ENCODE measurements at regions not wholly inside any gene's neighbourhood (a gene's known extent, or its start where the extent isn't known, plus 50 kb on each side); places are given as distances from the start of the nearest gene placed in this dataset.

GRCh38 chr7:113636727-113637421, 281.9 kb downstream of the PPP1R3A start:
- H3K23ac ChIP-seq (ENCODE audit: low read depth, low read length, poor library complexity): no peak overlapping the region
- no peak overlapping the region for H3K4me2 ChIP-seq (ENCODE audit: insufficient read depth, low read length, poor library complexity, severe bottlenecking)
- H3K79me1 ChIP-seq (ENCODE audit: low read depth, low read length): no peaks in the 10 kb centered on the region
- H3K9me3 ChIP-seq (replicated peaks in 1 of 2; ENCODE audit: control insufficient read depth in 2 of 2, insufficient read depth in 1 of 2, low read depth in 1 of 2, low read length in 2 of 2): no peaks in the 10 kb centered on the region
- no peak overlapping the region for H3K9ac ChIP-seq (ENCODE audit: low read depth, low read length, poor library complexity)
- no peak overlapping the region for H3K4me3 ChIP-seq (ENCODE audit: low read length in 2 of 2)
- H2BK15ac ChIP-seq (ENCODE audit: low read length): no peak overlapping the region
- H2BK120ac ChIP-seq (ENCODE audit: low read depth, low read length): no peak overlapping the region
- H3K4me1 ChIP-seq (ENCODE audit: control insufficient read depth in 2 of 2, insufficient read depth in 1 of 2, low read depth in 1 of 2, low read length in 2 of 2): no peaks in the 10 kb centered on the region
- no peak overlapping the region for H3K18ac ChIP-seq (ENCODE audit: low read length)
- WGBS, 2 donors (ENCODE audit: extremely low coverage in 2 of 2, insufficient read length in 2 of 2, insufficient replicate concordance in 1 of 2): no CpG with 5 or more reads among the region's 5 CpGs
- H2AFZ ChIP-seq (ENCODE audit: low read length): no peak overlapping the region
- H2AK5ac ChIP-seq (ENCODE audit: low read depth, low read length): no peak overlapping the region
- no peak overlapping the region for H4K8ac ChIP-seq (ENCODE audit: low read depth, low read length)
- no peak overlapping the region for H3K14ac ChIP-seq (ENCODE audit: low read length)
- H2BK5ac ChIP-seq (ENCODE audit: low read length): no peak overlapping the region
- H4K91ac ChIP-seq (ENCODE audit: low read depth, low read length, poor library complexity): no peak overlapping the region
- DNase-seq (ENCODE audit: low spot score): no peak
- H2BK12ac ChIP-seq (ENCODE audit: low read length): no peak overlapping the region
- H3K4ac ChIP-seq (ENCODE audit: low read length): no peak overlapping the region
- no peak overlapping the region for H3K27ac ChIP-seq (replicated peaks; ENCODE audit: low read length)
- H3K36me3 ChIP-seq (replicated peaks in 1 of 2; ENCODE audit: control insufficient read depth in 2 of 2, insufficient read depth in 2 of 2, low read length in 2 of 2): no peaks in the 10 kb centered on the region
- no peaks in the 10 kb centered on the region for H3K27me3 ChIP-seq (ENCODE audit: control insufficient read depth in 3 of 3, insufficient read depth in 3 of 3, low read depth in 1 of 3, low read length in 3 of 3)

DNA sequence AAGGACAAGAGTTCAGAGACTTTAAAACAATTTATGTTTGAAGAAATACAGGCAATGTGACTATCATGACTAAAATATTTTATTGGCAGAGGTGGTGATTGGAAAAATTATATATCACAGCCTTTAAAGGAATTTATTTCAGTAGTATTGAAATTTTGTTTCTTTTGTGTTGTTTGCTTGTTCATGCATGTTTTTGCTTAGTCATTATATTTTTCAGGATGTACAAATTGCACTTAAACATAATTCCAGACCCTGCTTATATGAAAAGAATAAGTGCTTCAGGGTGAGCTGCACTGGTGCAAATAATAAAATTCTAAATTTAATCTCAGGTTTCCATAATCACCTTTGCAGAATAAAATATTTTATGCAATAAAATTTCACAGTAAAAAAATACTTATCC, 283.3 kb downstream of the PPP1R3A start:
- Histone ChIP-seq H3K4me1 (ENCODE audit: control insufficient read depth in 2 of 2, insufficient read depth in 1 of 2, low read depth in 1 of 2, low read length in 2 of 2) (no peaks in the 10 kb centered on the region), H2BK5ac (ENCODE audit: low read length) (no peak overlapping the region)

GRCh38 chr7:113633073-113633472, 285.7 kb downstream of the PPP1R3A start:
- H2AFZ ChIP-seq (ENCODE audit: low read length): no peak overlapping the region
- H3K4me2 ChIP-seq (ENCODE audit: insufficient read depth, low read length, poor library complexity, severe bottlenecking): no peak overlapping the region
- no peaks in the 10 kb centered on the region for H3K27me3 ChIP-seq (ENCODE audit: control insufficient read depth in 3 of 3, insufficient read depth in 3 of 3, low read depth in 1 of 3, low read length in 3 of 3)
- no peaks in the 10 kb centered on the region for H3K36me3 ChIP-seq (replicated peaks in 1 of 2; ENCODE audit: control insufficient read depth in 2 of 2, insufficient read depth in 2 of 2, low read length in 2 of 2)
- H3K27ac ChIP-seq (replicated peaks; ENCODE audit: low read length): no peak overlapping the region
- no peak overlapping the region for H4K8ac ChIP-seq (ENCODE audit: low read depth, low read length)
- H3K9ac ChIP-seq (ENCODE audit: low read depth, low read length, poor library complexity): no peak overlapping the region
- no peak for DNase-seq (ENCODE audit: low spot score)
- no peak overlapping the region for H3K23ac ChIP-seq (ENCODE audit: low read depth, low read length, poor library complexity)
- WGBS, 2 donors (ENCODE audit: extremely low coverage in 2 of 2, insufficient read length in 2 of 2, insufficient replicate concordance in 1 of 2): no CpG with 5 or more reads among the region's 3 CpGs
- H3K4me1 ChIP-seq (ENCODE audit: control insufficient read depth in 2 of 2, insufficient read depth in 1 of 2, low read depth in 1 of 2, low read length in 2 of 2): no peaks in the 10 kb centered on the region
- no peak overlapping the region for H2BK12ac ChIP-seq (ENCODE audit: low read length)
- H3K18ac ChIP-seq (ENCODE audit: low read length): no peak overlapping the region
- H2BK15ac ChIP-seq (ENCODE audit: low read length): no peak overlapping the region
- H3K14ac ChIP-seq (ENCODE audit: low read length): no peak overlapping the region
- no peak overlapping the region for H2BK120ac ChIP-seq (ENCODE audit: low read depth, low read length)
- H4K91ac ChIP-seq (ENCODE audit: low read depth, low read length, poor library complexity): no peak overlapping the region
- no peak overlapping the region for H3K4ac ChIP-seq (ENCODE audit: low read length)
- no peak overlapping the region for H2BK5ac ChIP-seq (ENCODE audit: low read length)
- H3K9me3 ChIP-seq (replicated peaks in 1 of 2; ENCODE audit: control insufficient read depth in 2 of 2, insufficient read depth in 1 of 2, low read depth in 1 of 2, low read length in 2 of 2): no peaks in the 10 kb centered on the region
- H3K4me3 ChIP-seq (ENCODE audit: low read length in 2 of 2): no peak overlapping the region
- H3K79me1 ChIP-seq (ENCODE audit: low read depth, low read length): no peaks in the 10 kb centered on the region
- H2AK5ac ChIP-seq (ENCODE audit: low read depth, low read length): no peak overlapping the region

More for the DNA sequence above, 283.3 kb downstream of the PPP1R3A start:
- Histone ChIP-seq H3K18ac (ENCODE audit: low read length) (no peak overlapping the region), H3K14ac (ENCODE audit: low read length) (no peak overlapping the region), H3K36me3 (replicated peaks in 1 of 2; ENCODE audit: control insufficient read depth in 2 of 2, insufficient read depth in 2 of 2, low read length in 2 of 2) (no peaks in the 10 kb centered on the region), H2BK120ac (ENCODE audit: low read depth, low read length) (no peak overlapping the region), H2AFZ (ENCODE audit: low read length) (no peak overlapping the region), H3K9ac (ENCODE audit: low read depth, low read length, poor library complexity) (no peak overlapping the region), H3K4me2 (ENCODE audit: insufficient read depth, low read length, poor library complexity, severe bottlenecking) (no peak overlapping the region), H3K4me3 (ENCODE audit: low read length in 2 of 2) (no peak overlapping the region), H3K4ac (ENCODE audit: low read length) (no peak overlapping the region), H4K91ac (ENCODE audit: low read depth, low read length, poor library complexity) (no peak overlapping the region), H2BK15ac (ENCODE audit: low read length) (no peak overlapping the region), H3K79me1 (ENCODE audit: low read depth, low read length) (no peaks in the 10 kb centered on the region), H3K27me3 (ENCODE audit: control insufficient read depth in 3 of 3, insufficient read depth in 3 of 3, low read depth in 1 of 3, low read length in 3 of 3) (no peaks in the 10 kb centered on the region), H3K9me3 (replicated peaks in 1 of 2; ENCODE audit: control insufficient read depth in 2 of 2, insufficient read depth in 1 of 2, low read depth in 1 of 2, low read length in 2 of 2) (no peaks in the 10 kb centered on the region), H4K8ac (ENCODE audit: low read depth, low read length) (no peak overlapping the region), H3K27ac (replicated peaks; ENCODE audit: low read length) (no peak overlapping the region), H3K23ac (ENCODE audit: low read depth, low read length, poor library complexity) (no peak overlapping the region), H2BK12ac (ENCODE audit: low read length) (no peak overlapping the region), H2AK5ac (ENCODE audit: low read depth, low read length) (no peak overlapping the region)
- no peak for DNase-seq (ENCODE audit: low spot score)

DNA sequence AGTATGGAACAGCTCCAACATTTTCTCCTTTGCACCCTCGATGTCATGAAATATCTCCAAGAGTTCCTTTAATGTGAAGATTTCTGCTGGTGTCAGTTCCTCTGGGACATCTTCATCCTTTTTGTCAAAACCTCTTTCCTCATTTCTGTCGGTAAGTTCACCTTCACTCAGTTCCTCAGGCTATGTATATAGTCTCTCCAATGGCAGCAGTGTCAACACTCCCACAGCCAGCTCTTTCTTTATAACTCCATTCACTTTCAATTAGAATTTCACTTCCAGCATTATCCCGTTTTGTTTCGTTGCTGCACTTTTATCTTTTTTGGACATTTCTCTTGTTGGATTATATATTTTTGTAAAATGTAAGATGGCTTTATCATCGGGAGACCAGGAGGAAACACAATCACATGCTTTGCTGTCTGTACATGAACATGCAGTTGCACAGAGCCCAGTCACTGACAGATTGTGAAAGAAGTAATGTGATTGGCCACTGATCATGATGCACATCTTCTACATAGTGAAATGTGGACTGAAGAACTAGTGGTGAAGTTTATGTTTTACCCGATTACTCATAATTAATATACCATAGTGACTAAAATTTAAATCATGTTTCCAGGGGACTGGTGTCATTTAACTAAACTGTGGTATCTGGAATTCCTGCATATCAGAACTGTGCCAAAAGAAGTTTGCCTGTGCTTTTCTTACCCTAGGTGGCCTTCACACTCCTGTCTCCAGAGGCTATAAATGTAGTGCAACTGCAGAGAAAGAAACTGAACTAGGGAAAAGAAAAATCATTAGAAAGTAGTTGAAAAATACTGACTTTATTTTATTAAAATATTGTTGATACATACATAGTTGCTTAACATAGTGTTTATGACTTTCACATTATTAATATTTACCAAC, 289.6 kb downstream of the PPP1R3A start:
- no peaks in the 10 kb centered on the region for H3K4me1 ChIP-seq (ENCODE audit: control insufficient read depth in 2 of 2, insufficient read depth in 1 of 2, low read depth in 1 of 2, low read length in 2 of 2)
- H4K91ac ChIP-seq (ENCODE audit: low read depth, low read length, poor library complexity): no peak overlapping the region
- no peak overlapping the region for H3K27ac ChIP-seq (replicated peaks; ENCODE audit: low read length)
- H3K36me3 ChIP-seq (replicated peaks in 1 of 2; ENCODE audit: control insufficient read depth in 2 of 2, insufficient read depth in 2 of 2, low read length in 2 of 2): no peaks in the 10 kb centered on the region
- H2AFZ ChIP-seq (ENCODE audit: low read length): no peak overlapping the region
- no peak overlapping the region for H3K4ac ChIP-seq (ENCODE audit: low read length)
- no peak overlapping the region for H3K4me2 ChIP-seq (ENCODE audit: insufficient read depth, low read length, poor library complexity, severe bottlenecking)
- H3K79me1 ChIP-seq (ENCODE audit: low read depth, low read length): no peaks in the 10 kb centered on the region
- no peak overlapping the region for H4K8ac ChIP-seq (ENCODE audit: low read depth, low read length)
- H2AK5ac ChIP-seq (ENCODE audit: low read depth, low read length): no peak overlapping the region
- no CpG with 5 or more reads among the region's 6 CpGs for WGBS, 2 donors (ENCODE audit: extremely low coverage in 2 of 2, insufficient read length in 2 of 2, insufficient replicate concordance in 1 of 2)
- no peak overlapping the region for H3K14ac ChIP-seq (ENCODE audit: low read length)
- H2BK5ac ChIP-seq (ENCODE audit: low read length): no peak overlapping the region
- no peak overlapping the region for H2BK120ac ChIP-seq (ENCODE audit: low read depth, low read length)
- DNase-seq (ENCODE audit: low spot score): no peak
- H3K9me3 ChIP-seq (replicated peaks in 1 of 2; ENCODE audit: control insufficient read depth in 2 of 2, insufficient read depth in 1 of 2, low read depth in 1 of 2, low read length in 2 of 2): no peaks in the 10 kb centered on the region
- H3K4me3 ChIP-seq (ENCODE audit: low read length in 2 of 2): no peak overlapping the region
- no peaks in the 10 kb centered on the region for H3K27me3 ChIP-seq (ENCODE audit: control insufficient read depth in 3 of 3, insufficient read depth in 3 of 3, low read depth in 1 of 3, low read length in 3 of 3)
- no peak overlapping the region for H3K23ac ChIP-seq (ENCODE audit: low read depth, low read length, poor library complexity)
- H3K9ac ChIP-seq (ENCODE audit: low read depth, low read length, poor library complexity): no peak overlapping the region
- no peak overlapping the region for H3K18ac ChIP-seq (ENCODE audit: low read length)
- no peak overlapping the region for H2BK12ac ChIP-seq (ENCODE audit: low read length)
- no peak overlapping the region for H2BK15ac ChIP-seq (ENCODE audit: low read length)
